ENCODE measurements at regions not wholly inside any gene's neighbourhood (a gene's known extent, or its start where the extent isn't known, plus 50 kb on each side); places are given as distances from the start of the nearest gene placed in this dataset.

DNA sequence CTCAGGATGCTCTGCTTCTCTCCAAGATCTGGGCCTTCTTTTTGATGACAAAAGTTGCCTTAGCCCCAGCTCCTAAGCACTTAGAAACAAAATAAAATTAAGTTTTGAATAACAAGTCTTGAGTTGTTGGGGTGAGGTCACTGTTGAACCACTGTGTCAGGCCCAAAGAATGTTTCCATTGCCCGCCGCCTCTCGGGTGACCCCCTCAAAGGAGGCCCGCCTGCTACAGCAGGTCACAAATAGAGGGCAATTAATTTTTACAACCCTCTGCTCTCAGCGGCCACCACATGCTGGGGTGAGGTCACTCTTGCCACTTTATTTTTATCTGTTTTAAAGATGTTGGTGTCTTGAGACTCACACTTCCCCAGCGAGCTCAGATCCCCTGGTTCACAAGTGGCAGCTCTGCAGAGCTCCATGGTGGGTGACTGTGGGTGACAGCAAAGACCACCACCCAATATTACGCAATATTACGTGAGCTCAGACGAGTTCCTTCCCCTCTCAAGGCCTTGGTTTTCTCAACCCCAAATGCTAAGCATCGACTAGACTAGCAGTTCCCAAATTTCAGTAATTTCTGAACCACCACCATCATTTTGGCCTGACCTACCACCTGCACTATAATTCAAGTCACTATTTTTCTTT is 247.7 kb upstream of the PMEPA1 start:
- TF ChIP-seq, protein P1, sequence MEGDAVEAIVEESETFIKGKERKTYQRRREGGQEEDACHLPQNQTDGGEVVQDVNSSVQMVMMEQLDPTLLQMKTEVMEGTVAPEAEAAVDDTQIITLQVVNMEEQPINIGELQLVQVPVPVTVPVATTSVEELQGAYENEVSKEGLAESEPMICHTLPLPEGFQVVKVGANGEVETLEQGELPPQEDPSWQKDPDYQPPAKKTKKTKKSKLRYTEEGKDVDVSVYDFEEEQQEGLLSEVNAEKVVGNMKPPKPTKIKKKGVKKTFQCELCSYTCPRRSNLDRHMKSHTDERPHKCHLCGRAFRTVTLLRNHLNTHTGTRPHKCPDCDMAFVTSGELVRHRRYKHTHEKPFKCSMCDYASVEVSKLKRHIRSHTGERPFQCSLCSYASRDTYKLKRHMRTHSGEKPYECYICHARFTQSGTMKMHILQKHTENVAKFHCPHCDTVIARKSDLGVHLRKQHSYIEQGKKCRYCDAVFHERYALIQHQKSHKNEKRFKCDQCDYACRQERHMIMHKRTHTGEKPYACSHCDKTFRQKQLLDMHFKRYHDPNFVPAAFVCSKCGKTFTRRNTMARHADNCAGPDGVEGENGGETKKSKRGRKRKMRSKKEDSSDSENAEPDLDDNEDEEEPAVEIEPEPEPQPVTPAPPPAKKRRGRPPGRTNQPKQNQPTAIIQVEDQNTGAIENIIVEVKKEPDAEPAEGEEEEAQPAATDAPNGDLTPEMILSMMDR (IDR thresholded peaks at IDR 0.05), result no peak
- TF ChIP-seq POLR2A (IDR thresholded peaks at IDR 0.05), result no peak
